ENCODE measurements at regions not wholly inside any gene's neighbourhood (a gene's known extent, or its start where the extent isn't known, plus 50 kb on each side); places are given as distances from the start of the nearest gene placed in this dataset.
"Not testable (repeated sequence)": the region's sequence is repeated elsewhere in the genome, so short reads cannot be mapped to it uniquely, and the experiment has no call there.

DNA sequence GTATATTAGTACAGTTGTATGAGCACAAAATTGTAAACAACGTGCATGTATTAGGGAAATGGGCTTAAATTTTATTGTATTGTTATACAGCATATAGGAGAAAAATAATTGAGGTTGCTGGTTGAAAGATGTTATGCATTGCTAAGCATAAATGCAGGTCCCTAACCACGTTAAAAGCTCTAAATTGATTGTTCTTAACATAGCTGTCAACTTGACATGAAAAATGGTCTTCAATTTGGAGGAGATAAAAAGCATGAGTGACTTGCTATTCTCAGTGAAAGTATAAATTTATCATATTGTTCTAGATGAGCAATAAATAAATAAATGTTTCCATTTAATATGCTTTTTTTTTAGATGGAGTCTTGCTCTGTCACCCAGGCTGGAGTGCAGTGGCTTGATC is 506.6 kb upstream of the ATXN7L3B start:
- H3K4ac ChIP-seq (ENCODE audit: low read depth in 1 of 2, low read length in 2 of 2), result no peak overlapping the region
- H2AK5ac ChIP-seq (ENCODE audit: low read length, severe bottlenecking), result no peak overlapping the region
- no peak overlapping the region for H4K8ac ChIP-seq (ENCODE audit: low read length)
- H2BK120ac ChIP-seq (ENCODE audit: low read depth, low read length), result no peak overlapping the region
- H3K23ac ChIP-seq (ENCODE audit: low read length in 2 of 2), result no peak overlapping the region
- whole genome bisulfite sequencing, result 67% methylated on average over 2 of the region's 2 CpGs
- no peak overlapping the region for H3K27ac ChIP-seq (ENCODE audit: low read length, poor library complexity, severe bottlenecking)
- no peak overlapping the region for H3K4me2 ChIP-seq (ENCODE audit: low read length, poor library complexity, severe bottlenecking)
- H3K4me3 ChIP-seq (ENCODE audit: insufficient read depth in 1 of 2, low read depth in 1 of 2, low read length in 2 of 2), result no peak overlapping the region
- no peak overlapping the region for H3K9ac ChIP-seq (ENCODE audit: low read length)
- no peak overlapping the region for H2AFZ ChIP-seq (ENCODE audit: low read depth, low read length)
- H3K79me1 ChIP-seq (replicated peaks; ENCODE audit: low read length, poor library complexity, severe bottlenecking), result no peaks in the 10 kb centered on the region
- DNase-seq, result no peak
- H3K9me3 ChIP-seq (ENCODE audit: control insufficient read depth, low read length), result no peaks in the 10 kb centered on the region
- no peaks in the 10 kb centered on the region for H3K36me3 ChIP-seq (ENCODE audit: control insufficient read depth in 1 of 2, insufficient read depth in 2 of 2, low read depth in 1 of 2, low read length in 2 of 2)
- H3K18ac ChIP-seq (ENCODE audit: low read depth in 1 of 2, low read length in 2 of 2), result no peak overlapping the region
- no peak overlapping the region for H2BK12ac ChIP-seq (ENCODE audit: low read length in 2 of 2)
- H3K4me1 ChIP-seq (ENCODE audit: control insufficient read depth, insufficient read depth, low read depth, low read length), result no peaks in the 10 kb centered on the region
- no peak overlapping the region for H2BK5ac ChIP-seq (ENCODE audit: low read depth, low read length, poor library complexity, severe bottlenecking)
- no peak overlapping the region for H3K14ac ChIP-seq (ENCODE audit: low read length in 2 of 2)
- no peaks in the 10 kb centered on the region for H3K27me3 ChIP-seq (ENCODE audit: control insufficient read depth in 1 of 2, insufficient read depth in 1 of 2, low read length in 2 of 2)
- no peak overlapping the region for H2BK15ac ChIP-seq (ENCODE audit: low read depth, poor library complexity, severe bottlenecking)
- H4K91ac ChIP-seq (ENCODE audit: low read length), result no peak overlapping the region

DNA sequence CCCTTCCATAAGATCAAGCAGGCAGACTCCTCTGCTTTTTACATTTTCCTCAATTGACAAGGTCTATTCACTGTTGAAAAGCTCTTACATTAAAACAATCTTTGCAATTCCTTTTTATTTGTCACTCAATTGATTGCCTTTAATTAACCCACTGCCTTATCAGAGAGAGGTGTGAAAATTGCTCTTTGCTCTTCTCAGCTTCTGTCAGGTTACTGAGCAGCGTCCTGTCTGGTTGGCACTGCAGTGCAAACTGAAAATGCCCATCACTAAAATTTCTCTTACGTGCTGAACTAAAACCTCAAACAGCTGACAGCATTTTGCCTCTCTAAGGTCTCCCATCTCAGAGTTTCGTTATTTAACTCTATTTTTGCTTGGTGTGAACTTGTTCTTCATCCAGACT is 504.1 kb upstream of the ATXN7L3B start:
- no peak overlapping the region for H3K9ac ChIP-seq (ENCODE audit: low read length)
- no peak overlapping the region for H2BK5ac ChIP-seq (ENCODE audit: low read depth, low read length, poor library complexity, severe bottlenecking)
- H3K23ac ChIP-seq (ENCODE audit: low read length in 2 of 2), result no peak overlapping the region
- WGBS, result 70% methylated on average over 2 of the region's 3 CpGs
- no peak overlapping the region for H3K27ac ChIP-seq (ENCODE audit: low read length, poor library complexity, severe bottlenecking)
- DNase-seq, result no peak
- H2BK12ac ChIP-seq (ENCODE audit: low read length in 2 of 2), result no peak overlapping the region
- no peak overlapping the region for H2BK120ac ChIP-seq (ENCODE audit: low read depth, low read length)
- no peak overlapping the region for H4K8ac ChIP-seq (ENCODE audit: low read length)
- H2BK15ac ChIP-seq (ENCODE audit: low read depth, poor library complexity, severe bottlenecking), result no peak overlapping the region
- H3K4ac ChIP-seq (ENCODE audit: low read depth in 1 of 2, low read length in 2 of 2), result no peak overlapping the region
- H3K18ac ChIP-seq (ENCODE audit: low read depth in 1 of 2, low read length in 2 of 2), result no peak overlapping the region
- no peaks in the 10 kb centered on the region for H3K27me3 ChIP-seq (ENCODE audit: control insufficient read depth in 1 of 2, insufficient read depth in 1 of 2, low read length in 2 of 2)
- no peaks in the 10 kb centered on the region for H3K9me3 ChIP-seq (ENCODE audit: control insufficient read depth, low read length)
- H3K79me1 ChIP-seq (replicated peaks; ENCODE audit: low read length, poor library complexity, severe bottlenecking), result no peaks in the 10 kb centered on the region
- no peaks in the 10 kb centered on the region for H3K4me1 ChIP-seq (ENCODE audit: control insufficient read depth, insufficient read depth, low read depth, low read length)
- H4K91ac ChIP-seq (ENCODE audit: low read length), result no peak overlapping the region
- no peak overlapping the region for H2AK5ac ChIP-seq (ENCODE audit: low read length, severe bottlenecking)
- no peaks in the 10 kb centered on the region for H3K36me3 ChIP-seq (ENCODE audit: control insufficient read depth in 1 of 2, insufficient read depth in 2 of 2, low read depth in 1 of 2, low read length in 2 of 2)
- H2AFZ ChIP-seq (ENCODE audit: low read depth, low read length), result no peak overlapping the region
- H3K4me3 ChIP-seq (ENCODE audit: insufficient read depth in 1 of 2, low read depth in 1 of 2, low read length in 2 of 2), result no peak overlapping the region
- no peak overlapping the region for H3K4me2 ChIP-seq (ENCODE audit: low read length, poor library complexity, severe bottlenecking)
- no peak overlapping the region for H3K14ac ChIP-seq (ENCODE audit: low read length in 2 of 2)

DNA sequence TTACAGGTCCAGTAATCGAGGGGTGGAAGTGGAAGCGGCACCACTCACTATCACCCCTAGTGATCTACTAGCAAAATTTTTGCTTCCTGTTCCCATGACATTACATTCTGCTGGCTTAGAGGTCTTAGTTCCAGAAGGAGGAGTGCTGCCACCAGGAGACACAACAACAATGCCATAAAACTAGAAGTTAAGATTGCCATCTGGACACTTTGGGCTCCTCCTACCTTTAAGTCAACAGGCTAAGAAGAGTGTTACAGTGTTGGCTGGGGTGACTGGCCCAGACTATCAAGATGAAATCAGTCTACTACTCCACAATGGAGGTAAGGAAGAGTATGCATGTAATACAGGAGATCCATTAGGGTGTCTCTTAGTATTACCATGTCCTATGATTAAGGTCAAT is 498.5 kb upstream of the ATXN7L3B start:
- H2BK5ac ChIP-seq (ENCODE audit: low read depth, low read length, poor library complexity, severe bottlenecking); DNase-seq; H4K8ac ChIP-seq (ENCODE audit: low read length); H2BK12ac ChIP-seq (ENCODE audit: low read length in 2 of 2); H3K27ac ChIP-seq (ENCODE audit: low read length, poor library complexity, severe bottlenecking); H3K23ac ChIP-seq (ENCODE audit: low read length in 2 of 2); H3K36me3 ChIP-seq (ENCODE audit: control insufficient read depth in 1 of 2, insufficient read depth in 2 of 2, low read depth in 1 of 2, low read length in 2 of 2); H3K18ac ChIP-seq (ENCODE audit: low read depth in 1 of 2, low read length in 2 of 2); H4K91ac ChIP-seq (ENCODE audit: low read length); H3K4me2 ChIP-seq (ENCODE audit: low read length, poor library complexity, severe bottlenecking); H2AK5ac ChIP-seq (ENCODE audit: low read length, severe bottlenecking); H3K4me1 ChIP-seq (ENCODE audit: control insufficient read depth, insufficient read depth, low read depth, low read length); H3K4me3 ChIP-seq (ENCODE audit: insufficient read depth in 1 of 2, low read depth in 1 of 2, low read length in 2 of 2); H3K9ac ChIP-seq (ENCODE audit: low read length); H2BK120ac ChIP-seq (ENCODE audit: low read depth, low read length); H2AFZ ChIP-seq (ENCODE audit: low read depth, low read length); H3K27me3 ChIP-seq (ENCODE audit: control insufficient read depth in 1 of 2, insufficient read depth in 1 of 2, low read length in 2 of 2); H3K9me3 ChIP-seq (ENCODE audit: control insufficient read depth, low read length); H3K14ac ChIP-seq (ENCODE audit: low read length in 2 of 2); H3K79me1 ChIP-seq (replicated peaks; ENCODE audit: low read length, poor library complexity, severe bottlenecking); H3K4ac ChIP-seq (ENCODE audit: low read depth in 1 of 2, low read length in 2 of 2); H2BK15ac ChIP-seq (ENCODE audit: low read depth, poor library complexity, severe bottlenecking): not testable (repeated sequence)
- WGBS, result 77% methylated on average over 2 of the region's 2 CpGs

DNA sequence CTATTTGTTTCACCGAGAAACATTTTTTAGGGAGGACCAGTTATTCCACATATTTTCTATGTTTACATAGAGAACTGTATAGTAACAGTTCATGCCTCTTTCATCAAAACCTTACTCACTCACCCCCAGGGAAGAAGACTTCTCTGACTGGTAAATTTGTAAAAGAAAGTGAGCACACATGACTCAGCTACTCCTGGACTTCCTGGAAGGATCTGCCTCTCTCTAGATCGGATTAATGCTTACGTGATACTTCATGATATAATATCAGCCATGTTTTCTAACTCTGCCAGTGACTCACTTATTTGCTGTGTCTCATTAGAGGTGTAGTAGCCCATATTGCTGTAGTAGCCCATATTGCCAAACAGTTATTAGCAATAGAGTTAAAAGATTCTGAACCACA is 494.3 kb upstream of the ATXN7L3B start:
- Histone ChIP-seq H4K91ac (ENCODE audit: low read length) (no peak overlapping the region), H3K23ac (ENCODE audit: low read length in 2 of 2) (no peak overlapping the region), H3K9me3 (ENCODE audit: control insufficient read depth, low read length) (no peaks in the 10 kb centered on the region), H4K8ac (ENCODE audit: low read length) (no peak overlapping the region), H3K27ac (ENCODE audit: low read length, poor library complexity, severe bottlenecking) (peak overlapping the region; percentile 5), H2BK15ac (ENCODE audit: low read depth, poor library complexity, severe bottlenecking) (no peak overlapping the region), H3K4me1 (ENCODE audit: control insufficient read depth, insufficient read depth, low read depth, low read length) (no peaks in the 10 kb centered on the region), H3K18ac (ENCODE audit: low read depth in 1 of 2, low read length in 2 of 2) (no peak overlapping the region), H2BK5ac (ENCODE audit: low read depth, low read length, poor library complexity, severe bottlenecking) (no peak overlapping the region), H3K9ac (ENCODE audit: low read length) (no peak overlapping the region), H2AK5ac (ENCODE audit: low read length, severe bottlenecking) (no peak overlapping the region), H3K4me3 (ENCODE audit: insufficient read depth in 1 of 2, low read depth in 1 of 2, low read length in 2 of 2) (no peak overlapping the region), H2AFZ (ENCODE audit: low read depth, low read length) (no peak overlapping the region), H3K14ac (ENCODE audit: low read length in 2 of 2) (no peak overlapping the region), H3K4me2 (ENCODE audit: low read length, poor library complexity, severe bottlenecking) (no peak overlapping the region), H2BK12ac (ENCODE audit: low read length in 2 of 2) (no peak overlapping the region), H3K4ac (ENCODE audit: low read depth in 1 of 2, low read length in 2 of 2) (no peak overlapping the region), H3K36me3 (ENCODE audit: control insufficient read depth in 1 of 2, insufficient read depth in 2 of 2, low read depth in 1 of 2, low read length in 2 of 2) (no peaks in the 10 kb centered on the region), H2BK120ac (ENCODE audit: low read depth, low read length) (no peak overlapping the region), H3K27me3 (ENCODE audit: control insufficient read depth in 1 of 2, insufficient read depth in 1 of 2, low read length in 2 of 2) (no peaks in the 10 kb centered on the region), H3K79me1 (replicated peaks; ENCODE audit: low read length, poor library complexity, severe bottlenecking) (no peaks in the 10 kb centered on the region)
- peak; percentile 78 for DNase-seq
- no CpG with 5 or more reads among the region's 3 CpGs for whole genome bisulfite sequencing

Data from mesenchymal stem cell (in vitro differentiated cells and primary cell).